HCT116 (cell line): ENCODE measurements at regions not wholly inside any gene's neighbourhood (a gene's known extent, or its start where the extent isn't known, plus 50 kb on each side); places are given as distances from the start of the nearest gene placed in this dataset.

ENCODE experiments used
- ATF3 ChIP-seq: IDR thresholded peaks from 2 replicates; pipeline ENCODE4 v1.6.1; 2012
- CEBPB ChIP-seq: IDR thresholded peaks from 2 replicates; pipeline ENCODE4 v1.6.1; 2012; ENCODE audit warnings: low read depth
- CTCF ChIP-seq, 3 experiments: fragments of 200-600 bp in 1 of 3; sonication (generic) in 1 of 3; IDR thresholded peaks in 2 of 3; conservative IDR thresholded peaks in 1 of 3; 2 replicates each; pipeline ENCODE4 v1.5.1; 2012 to 2017; ENCODE audit warnings: low read depth in 2 of 3, low read length in 2 of 3, antibody characterized with exemption in 1 of 3, borderline replicate concordance in 1 of 3, control low read depth in 1 of 3, mild to moderate bottlenecking in 1 of 3, mixed read lengths in 1 of 3, mixed run types in 1 of 3, moderate library complexity in 1 of 3; ENCODE audit not compliant: insufficient read depth in 1 of 3
- EGR1 ChIP-seq: IDR thresholded peaks from 2 replicates; pipeline ENCODE4 v1.6.1; 2012; ENCODE audit warnings: low read depth
- EZH2phosphoT487 ChIP-seq: fragments of 200-600 bp; IDR thresholded peaks from 2 replicates; pipeline ENCODE4 v1.6.1; 2018; ENCODE audit warnings: antibody characterized with exemption, borderline replicate concordance
- FOSL1 ChIP-seq: IDR thresholded peaks from 2 replicates; pipeline ENCODE4 v1.6.1; 2012; ENCODE audit warnings: low read depth
- JUND ChIP-seq: IDR thresholded peaks from 2 replicates; pipeline ENCODE4 v1.6.1; 2012
- POLR2A ChIP-seq: IDR thresholded peaks from 2 replicates; pipeline ENCODE4 v1.7.0; 2011; ENCODE audit warnings: borderline replicate concordance; ENCODE audit not compliant: insufficient read depth, insufficient read length; ENCODE audit errors: extremely low read depth
- POLR2AphosphoS5 ChIP-seq: IDR thresholded peaks from 2 replicates; pipeline ENCODE4 v1.6.1; 2011; ENCODE audit warnings: mild to moderate bottlenecking, low read depth, low read length, moderate library complexity
- SIN3A ChIP-seq: IDR thresholded peaks from 2 replicates; pipeline ENCODE4 v1.6.1; 2012; ENCODE audit warnings: low read depth
- SP1 ChIP-seq: IDR thresholded peaks from 2 replicates; pipeline ENCODE4 v1.6.1; 2012; ENCODE audit warnings: low read depth
- YY1 ChIP-seq: IDR thresholded peaks from 2 replicates; pipeline ENCODE4 v1.6.1; 2011; ENCODE audit warnings: low read length, low read depth, moderate library complexity, mild to moderate bottlenecking; ENCODE audit not compliant: insufficient replicate concordance; ENCODE audit errors: extremely low read depth
- ZBTB33 ChIP-seq: IDR thresholded peaks from 2 replicates; pipeline ENCODE4 v1.6.1; 2011; ENCODE audit warnings: mild to moderate bottlenecking, low read length, moderate library complexity; ENCODE audit not compliant: insufficient replicate concordance; ENCODE audit errors: extremely low read depth
- ZNF274 ChIP-seq: fragments of 200-500 bp; sonication (Bioruptor generic); IDR thresholded peaks from 2 replicates; pipeline ENCODE4 v1.6.1; 2014; ENCODE audit warnings: mild to moderate bottlenecking, low read depth, low read length, inconsistent platforms

- TF ChIP-seq CTCF (IDR thresholded peaks at IDR 0.05 in 2 of 3, conservative IDR thresholded peaks at IDR 0.05 in 1 of 3; ENCODE audit: borderline replicate concordance in 1 of 3, insufficient read depth in 1 of 3, low read depth in 2 of 3, low read length in 2 of 3): no peak
- no peak for TF ChIP-seq ZNF274
- TF ChIP-seq SIN3A: no peak
- TF ChIP-seq POLR2AphosphoS5: no peak
- no peak for TF ChIP-seq POLR2A
- TF ChIP-seq FOSL1: no peak
- no peak for TF ChIP-seq CEBPB
- TF ChIP-seq SP1: no peak
- TF ChIP-seq EGR1: no peak
- no peak for TF ChIP-seq ZBTB33
- no peak for TF ChIP-seq EZH2phosphoT487
- no peak for TF ChIP-seq JUND
- TF ChIP-seq YY1: no peak
- no peak for TF ChIP-seq ATF3
These were observed 67.3 kb upstream of the CDH18 start for GRCh38 chr5:20055301-20055700.
